OCI-LY1 (cell line): ENCODE measurements at regions not wholly inside any gene's neighbourhood (a gene's known extent, or its start where the extent isn't known, plus 50 kb on each side); places are given as distances from the start of the nearest gene placed in this dataset.

ENCODE experiments used
- H2AFZ ChIP-seq: fragments of 200-600 bp; sonication (generic), shearing (Covaris generic); 2 replicates; pipeline ENCODE4 v1.6.0; 2014; ENCODE audit warnings: antibody characterized with exemption, mild to moderate bottlenecking, low read length
- H3F3A ChIP-seq: fragments of 200-600 bp; sonication (generic), shearing (Covaris generic); 2 replicates; pipeline ENCODE4 v1.6.0; 2014; ENCODE audit warnings: mild to moderate bottlenecking, antibody characterized with exemption, low read length, moderate library complexity; ENCODE audit not compliant: insufficient read depth
- H3K27ac ChIP-seq: fragments of 200-600 bp; sonication (generic); 2 replicates; pipeline ENCODE4 v1.5.1; 2014; ENCODE audit warnings: low read length, mixed run types, mild to moderate bottlenecking, low read depth; ENCODE audit not compliant: poor library complexity, severe bottlenecking
- H3K27me3 ChIP-seq: fragments of 200-600 bp; sonication (generic); 2 replicates; pipeline ENCODE4 v1.6.0; 2014; ENCODE audit warnings: antibody characterized with exemption, mild to moderate bottlenecking, low read length, moderate library complexity; ENCODE audit not compliant: insufficient read depth
- H3K36me3 ChIP-seq: fragments of 200-600 bp; sonication (generic); 2 replicates; pipeline ENCODE4 v1.6.1; 2014; ENCODE audit warnings: mild to moderate bottlenecking, antibody characterized with exemption, low read length, moderate library complexity, mixed read lengths; ENCODE audit not compliant: insufficient read depth
- H3K4me1 ChIP-seq: fragments of 200-600 bp; sonication (generic); 2 replicates; pipeline ENCODE4 v1.5.1; 2014; ENCODE audit warnings: mild to moderate bottlenecking, low read length, moderate library complexity; ENCODE audit not compliant: insufficient read depth, severe bottlenecking
- H3K4me2 ChIP-seq: fragments of 200-600 bp; sonication (generic), shearing (Covaris generic); 2 replicates; pipeline ENCODE4 v1.6.1; 2014; ENCODE audit warnings: low read length
- H3K4me3 ChIP-seq: fragments of 200-600 bp; sonication (generic); 2 replicates; pipeline ENCODE4 v1.5.1; 2014; ENCODE audit warnings: low read length, low read depth, mild to moderate bottlenecking, mixed read lengths; ENCODE audit not compliant: poor library complexity, severe bottlenecking
- H3K79me2 ChIP-seq: fragments of 200-600 bp; shearing (Covaris generic); 2 replicates; pipeline ENCODE4 v1.6.1; 2016; ENCODE audit warnings: mixed run types, low read length, mixed read lengths; ENCODE audit not compliant: insufficient read depth
- H3K9ac ChIP-seq: fragments of 200-600 bp; sonication (generic), shearing (Covaris generic); 2 replicates; pipeline ENCODE4 v1.6.1; 2014; ENCODE audit warnings: mild to moderate bottlenecking, low read length, mixed read lengths
- H3K9me2 ChIP-seq: fragments of 200-600 bp; sonication (generic), shearing (Covaris generic); 2 replicates; pipeline ENCODE4 v1.6.1; 2014; ENCODE audit warnings: low read depth, mild to moderate bottlenecking, low read length, mixed read lengths
- H3K9me3 ChIP-seq: fragments of 200-600 bp; shearing (Covaris generic); 2 replicates; pipeline ENCODE4 v1.6.1; 2014; ENCODE audit warnings: low read length, mixed read lengths
- H4K20me1 ChIP-seq: fragments of 200-600 bp; sonication (generic), shearing (Covaris generic); 2 replicates; pipeline ENCODE4 v1.6.0; 2016; ENCODE audit warnings: mild to moderate bottlenecking, low read length; ENCODE audit not compliant: insufficient read depth
- EZH2 ChIP-seq: fragments of 200-600 bp; sonication (generic), shearing (Covaris generic); IDR thresholded peaks from 2 replicates; pipeline ENCODE4 v1.8.0; 2017; ENCODE audit warnings: borderline replicate concordance, mixed run types, mild to moderate bottlenecking, antibody characterized with exemption, low read length, moderate library complexity, mixed read lengths
- TF ChIP-seq, protein P1 (sequence below): fragments of 200-600 bp; sonication (generic), shearing (Covaris generic); IDR thresholded peaks from 2 replicates; pipeline ENCODE4 v1.5.1; 2017; ENCODE audit warnings: mild to moderate bottlenecking, antibody characterized with exemption, low read length, moderate library complexity, mixed read lengths

- Histone ChIP-seq H4K20me1 (no peaks in the 10 kb centered on the region), H3K4me3 (no peak overlapping the region), H3K4me1 (no peaks in the 10 kb centered on the region), H3K9me2 (no peaks in the 10 kb centered on the region), H2AFZ (no peak overlapping the region), H3K9me3 (no peaks in the 10 kb centered on the region), H3K27ac (no peak overlapping the region), H3K4me2 (no peak overlapping the region), H3K9ac (no peak overlapping the region), H3K79me2 (no peaks in the 10 kb centered on the region), H3F3A (no peaks in the 10 kb centered on the region), H3K27me3 (0 out of 2 replicates have a peak, but pooled peaks cover 3% of the 10 kb centered on the region), H3K36me3 (no peaks in the 10 kb centered on the region)
- TF ChIP-seq, protein P1, sequence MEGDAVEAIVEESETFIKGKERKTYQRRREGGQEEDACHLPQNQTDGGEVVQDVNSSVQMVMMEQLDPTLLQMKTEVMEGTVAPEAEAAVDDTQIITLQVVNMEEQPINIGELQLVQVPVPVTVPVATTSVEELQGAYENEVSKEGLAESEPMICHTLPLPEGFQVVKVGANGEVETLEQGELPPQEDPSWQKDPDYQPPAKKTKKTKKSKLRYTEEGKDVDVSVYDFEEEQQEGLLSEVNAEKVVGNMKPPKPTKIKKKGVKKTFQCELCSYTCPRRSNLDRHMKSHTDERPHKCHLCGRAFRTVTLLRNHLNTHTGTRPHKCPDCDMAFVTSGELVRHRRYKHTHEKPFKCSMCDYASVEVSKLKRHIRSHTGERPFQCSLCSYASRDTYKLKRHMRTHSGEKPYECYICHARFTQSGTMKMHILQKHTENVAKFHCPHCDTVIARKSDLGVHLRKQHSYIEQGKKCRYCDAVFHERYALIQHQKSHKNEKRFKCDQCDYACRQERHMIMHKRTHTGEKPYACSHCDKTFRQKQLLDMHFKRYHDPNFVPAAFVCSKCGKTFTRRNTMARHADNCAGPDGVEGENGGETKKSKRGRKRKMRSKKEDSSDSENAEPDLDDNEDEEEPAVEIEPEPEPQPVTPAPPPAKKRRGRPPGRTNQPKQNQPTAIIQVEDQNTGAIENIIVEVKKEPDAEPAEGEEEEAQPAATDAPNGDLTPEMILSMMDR = no peak
- TF ChIP-seq EZH2 = no peak
Measured at GRCh38 chr11:34564406-34564805, 50.8 kb upstream of the ELF5 start.

- no peak overlapping the region for H2AFZ ChIP-seq
Measured at GRCh38 chr11:34564807-34565241, 51.2 kb upstream of the ELF5 start.

GRCh38 chr11:34565417-34566207 is 52.0 kb upstream of the ELF5 start:
- no peak overlapping the region for H3K4me3 ChIP-seq

More at GRCh38 chr11:34564807-34565241, 51.2 kb upstream of the ELF5 start:
- no peaks in the 10 kb centered on the region for H3K9me2 ChIP-seq
- H3K79me2 ChIP-seq = no peaks in the 10 kb centered on the region
- no peaks in the 10 kb centered on the region for H3F3A ChIP-seq
- no peaks in the 10 kb centered on the region for H4K20me1 ChIP-seq
- H3K4me3 ChIP-seq = no peak overlapping the region
- TF ChIP-seq, protein P1 = no peak
- TF ChIP-seq EZH2 = no peak
- no peak overlapping the region for H3K4me2 ChIP-seq
- H3K36me3 ChIP-seq = no peaks in the 10 kb centered on the region
- no peak overlapping the region for H3K27ac ChIP-seq
- 0 out of 2 replicates have a peak, but pooled peaks cover 3% of the 10 kb centered on the region for H3K27me3 ChIP-seq
- no peak overlapping the region for H3K9ac ChIP-seq
- H3K4me1 ChIP-seq = no peaks in the 10 kb centered on the region
- H3K9me3 ChIP-seq = no peaks in the 10 kb centered on the region

More at GRCh38 chr11:34565417-34566207, 52.0 kb upstream of the ELF5 start:
- H3K9ac ChIP-seq = no peak overlapping the region
- no peak overlapping the region for H3K27ac ChIP-seq
- TF ChIP-seq, protein P1 = peak; percentile 58
- no peak for TF ChIP-seq EZH2
- no peaks in the 10 kb centered on the region for H3K79me2 ChIP-seq
- H3K36me3 ChIP-seq = no peaks in the 10 kb centered on the region
- no peaks in the 10 kb centered on the region for H3K9me2 ChIP-seq
- no peaks in the 10 kb centered on the region for H4K20me1 ChIP-seq
- no peaks in the 10 kb centered on the region for H3F3A ChIP-seq
- H2AFZ ChIP-seq = no peak overlapping the region
- H3K4me2 ChIP-seq = no peak overlapping the region
- H3K27me3 ChIP-seq = 0 out of 2 replicates have a peak, but pooled peaks cover 3% of the 10 kb centered on the region
- no peaks in the 10 kb centered on the region for H3K4me1 ChIP-seq
- H3K9me3 ChIP-seq = no peaks in the 10 kb centered on the region
